HG02884 (cell line): ENCODE measurements at regions not wholly inside any gene's neighbourhood (a gene's known extent, or its start where the extent isn't known, plus 50 kb on each side); places are given as distances from the start of the nearest gene placed in this dataset.
"Not testable (repeated sequence)": the region's sequence is repeated elsewhere in the genome, so short reads cannot be mapped to it uniquely, and the experiment has no call there.

Experiments
- ATAC-seq: cut with Tn5 transposase; IDR thresholded peaks from one replicate; pipeline ENCODE4 v1.9.1; 2021; ENCODE audit warnings: mild to moderate bottlenecking, moderate library complexity; ENCODE audit not compliant: unreplicated experiment

GRCh38 chr2:234203135-234203984 lies 152.9 kb downstream of the SPP2 start:
- no peak for ATAC-seq

DNA sequence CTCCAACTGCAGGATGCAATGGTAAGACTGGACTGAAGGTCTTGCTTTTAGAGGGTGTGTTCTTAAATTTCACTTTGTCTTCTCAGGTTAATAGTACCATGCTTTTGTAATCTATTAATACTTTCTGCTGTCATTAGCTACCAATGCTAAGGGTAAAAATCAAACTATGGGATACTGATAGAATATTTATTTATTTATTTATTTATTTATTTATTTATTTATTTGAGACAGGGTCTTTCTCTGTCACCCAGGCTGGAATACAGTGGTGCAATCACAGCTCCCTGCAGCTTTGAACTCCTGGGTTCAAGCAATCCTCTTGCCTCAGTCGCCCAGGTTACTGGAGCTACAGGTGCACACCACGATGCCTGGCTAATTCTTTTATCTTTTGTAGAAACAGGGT lies 152.1 kb downstream of the SPP2 start:
- ATAC-seq = no peak

GRCh38 chr2:234199996-234200395 lies 149.5 kb downstream of the SPP2 start:
- no peak for ATAC-seq

- no peak for ATAC-seq
Measured at GRCh38 chr2:234198976-234199375, 148.5 kb downstream of the SPP2 start.

DNA sequence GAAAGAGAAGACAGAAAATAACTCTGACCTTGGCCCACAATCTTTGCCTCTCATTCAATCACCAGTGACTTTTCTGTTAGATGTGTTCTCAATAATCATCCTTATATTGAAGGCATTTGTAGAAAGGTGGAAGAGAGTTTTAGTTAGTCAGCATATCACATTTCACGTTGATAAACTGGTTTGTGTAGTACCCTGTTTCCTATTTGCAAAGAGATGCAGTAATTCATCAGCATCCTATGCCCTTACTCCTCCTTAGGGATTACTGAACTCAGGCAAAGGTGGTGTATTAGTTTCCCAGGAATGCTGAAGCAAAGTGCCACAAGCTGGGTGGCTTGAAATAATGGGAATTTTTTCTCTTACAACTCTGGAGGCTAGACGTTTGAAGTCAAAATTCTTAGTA lies 145.0 kb downstream of the SPP2 start:
- ATAC-seq = no peak

GRCh38 chr2:234193977-234194563 lies 143.6 kb downstream of the SPP2 start:
- ATAC-seq = no peak

GRCh38 chr2:234191819-234192407 lies 141.4 kb downstream of the SPP2 start:
- no peak for ATAC-seq

- ATAC-seq = no peak
Measured at GRCh38 chr2:234189786-234190300, 139.3 kb downstream of the SPP2 start.

GRCh38 chr2:234189230-234189629 lies 138.7 kb downstream of the SPP2 start:
- no peak for ATAC-seq

- ATAC-seq = no peak
Measured at GRCh38 chr2:234187646-234188174, 137.2 kb downstream of the SPP2 start.

- ATAC-seq = no peak
Measured at GRCh38 chr2:234181121-234181520, 130.6 kb downstream of the SPP2 start.

GRCh38 chr2:234179031-234179363 lies 128.5 kb downstream of the SPP2 start:
- no peak for ATAC-seq

GRCh38 chr2:234178330-234179030 lies 128.0 kb downstream of the SPP2 start:
- ATAC-seq = no peak

DNA sequence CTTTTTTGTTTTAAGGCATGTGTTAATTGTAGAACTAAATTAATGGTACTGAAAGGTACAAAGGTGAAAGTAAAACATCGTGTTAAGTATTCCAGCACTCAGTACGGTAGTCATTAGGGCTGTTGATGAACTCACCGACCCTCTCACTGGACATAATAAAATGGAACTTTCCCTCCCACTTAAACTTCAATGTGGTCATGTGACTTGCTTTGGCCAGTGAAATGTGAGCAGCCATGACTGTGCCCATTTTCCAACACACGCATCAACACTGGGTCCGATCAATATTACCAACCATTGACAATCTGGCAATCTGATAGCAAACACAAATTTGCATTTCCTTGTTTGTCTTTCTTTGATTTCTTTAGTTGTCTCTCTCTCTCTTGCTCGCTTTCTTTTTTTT lies 125.1 kb downstream of the SPP2 start:
- no peak for ATAC-seq

DNA sequence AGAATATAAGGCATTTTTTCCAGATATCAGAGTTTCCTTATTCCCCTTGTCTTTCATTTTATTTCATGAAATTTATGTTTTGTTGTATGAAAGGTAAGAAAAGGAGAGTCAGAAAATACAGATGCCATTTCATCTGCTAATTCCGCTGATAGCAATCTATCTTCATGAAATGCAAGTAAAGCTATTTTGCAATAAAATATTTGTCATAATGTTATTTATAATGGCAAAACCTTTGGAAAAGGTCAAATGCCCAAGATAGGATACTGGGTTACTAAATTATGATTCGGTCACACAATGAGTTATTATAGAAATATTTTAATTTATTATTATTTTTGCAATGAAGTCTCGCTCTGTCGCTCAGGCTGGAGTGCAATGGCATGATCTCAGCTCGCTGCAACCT lies 124.2 kb downstream of the SPP2 start:
- no peak for ATAC-seq

- ATAC-seq = no peak
Measured at GRCh38 chr2:234172532-234172931, 122.0 kb downstream of the SPP2 start.

- ATAC-seq = no peak
Measured at GRCh38 chr2:234172066-234172465, 121.6 kb downstream of the SPP2 start.

DNA sequence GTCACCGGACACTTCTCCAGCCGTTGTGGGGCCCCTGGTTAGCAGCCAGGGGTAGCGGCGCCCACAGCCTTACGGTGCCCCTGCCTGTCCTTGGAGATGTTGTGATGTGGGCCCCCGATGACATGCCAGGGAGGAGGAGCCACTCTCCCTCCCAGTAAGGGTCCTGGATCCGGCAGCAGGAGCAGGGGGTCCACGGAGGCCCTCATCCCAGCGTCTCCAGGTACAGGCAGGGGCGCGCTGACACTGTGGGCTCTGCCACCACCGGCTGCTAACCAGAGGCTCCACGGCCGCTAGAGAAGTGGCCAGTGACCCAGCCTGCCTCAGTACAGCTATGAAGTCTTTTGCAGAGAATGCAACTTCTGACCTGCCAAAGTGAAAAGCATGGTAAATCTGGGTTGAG lies 121.2 kb downstream of the SPP2 start:
- no peak for ATAC-seq

- no peak for ATAC-seq
Measured at GRCh38 chr2:234169674-234170073, 119.2 kb downstream of the SPP2 start.

DNA sequence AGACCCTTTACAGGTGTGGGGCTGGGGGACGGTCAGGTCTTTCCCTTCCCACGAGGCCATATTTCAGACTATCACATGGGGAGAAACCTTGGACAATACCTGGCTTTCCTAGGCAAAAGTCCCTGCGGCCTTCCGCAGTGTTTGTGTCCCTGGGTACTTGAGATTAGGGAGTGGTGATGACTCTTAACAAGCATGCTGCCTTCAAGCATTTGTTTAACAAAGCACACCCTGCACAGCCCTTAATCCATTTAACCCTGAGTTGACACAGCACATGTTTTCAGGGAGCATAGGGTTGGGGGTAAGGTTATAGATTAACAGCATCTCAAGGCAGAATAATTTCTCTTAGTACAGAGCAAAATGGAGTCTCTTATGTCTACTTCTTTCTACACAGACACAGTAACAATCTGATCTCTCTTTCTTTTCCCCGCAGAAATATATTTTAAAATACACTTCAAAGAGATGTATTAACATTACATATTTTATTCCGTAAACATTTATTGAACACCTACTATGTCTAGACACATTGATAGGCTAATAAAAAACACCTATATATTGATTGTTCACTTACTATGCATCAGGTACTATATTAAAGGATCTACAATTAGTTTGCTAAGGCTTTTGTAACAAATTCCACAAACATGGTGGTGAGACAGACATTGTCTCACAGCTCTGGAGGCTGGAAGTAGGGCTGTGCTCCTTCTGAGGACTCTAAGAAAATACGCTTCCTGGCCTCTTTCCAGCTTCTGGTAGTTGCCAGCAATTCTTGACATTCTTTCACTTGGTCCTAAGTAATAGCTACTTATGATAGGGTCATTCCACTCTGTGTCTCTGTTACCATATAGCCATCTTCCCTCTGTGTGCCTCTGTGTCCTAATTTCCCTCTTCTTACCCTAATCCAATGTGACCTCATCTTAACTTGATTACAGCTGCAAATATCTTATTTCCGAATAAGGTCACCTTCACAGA lies 118.4 kb downstream of the SPP2 start:
- not testable (repeated sequence) for ATAC-seq
